Gastroesophageal sphincter (tissue), 4 donors: ENCODE measurements at regions not wholly inside any gene's neighbourhood (a gene's known extent, or its start where the extent isn't known, plus 50 kb on each side); places are given as distances from the start of the nearest gene placed in this dataset.

ENCODE experiments used
- ATAC-seq: fragments of 150-250 bp; one replicate; pipeline ENCODE4 v1.9.1; 2016; ENCODE audit warnings: mild to moderate bottlenecking, moderate library complexity
- H3K27ac ChIP-seq, 4 donors: fragments of 200-600 bp; sonication (generic) in 3 of 4; 1 replicate in 3 of 4; 2 replicates in 1 of 4; pipeline ENCODE4 v1.5.1; 2016 to 2019
- H3K27me3 ChIP-seq: fragments of 200-600 bp; sonication (generic); one replicate; pipeline ENCODE4 v1.5.1; 2019
- H3K36me3 ChIP-seq, 2 donors: fragments of 200-600 bp; sonication (generic); one replicate each; pipeline ENCODE4 v1.5.1; 2019; ENCODE audit warnings: control low read depth in 1 of 2
- H3K4me1 ChIP-seq, 3 donors: fragments of 200-600 bp; sonication (generic); 1 replicate in 2 of 3; 2 replicates in 1 of 3; pipeline ENCODE4 v1.5.1; 2016 to 2019; ENCODE audit warnings: control low read depth in 2 of 3
- H3K4me3 ChIP-seq, 2 donors: fragments of 200-600 bp; sonication (generic); one replicate each; pipeline ENCODE4 v1.5.1; 2019; ENCODE audit warnings: mild to moderate bottlenecking in 1 of 2, moderate library complexity in 1 of 2
- H3K9me3 ChIP-seq, 3 donors: fragments of 200-600 bp; sonication (generic); one replicate each; pipeline ENCODE4 v1.5.1; 2017 to 2019; ENCODE audit warnings: control low read depth in 2 of 3
- CTCF ChIP-seq, 4 experiments: fragments of 200-600 bp in 2 of 4; fragments of 450-650 bp in 2 of 4; sonication (generic) in 1 of 4; IDR thresholded peaks; one replicate each; pipeline ENCODE4 v1.5.1; 2017 to 2019; ENCODE audit warnings: antibody characterized with exemption in 4 of 4, mild to moderate bottlenecking in 2 of 4, moderate library complexity in 2 of 4
- EP300 ChIP-seq: sonication (generic); formaldehyde crosslinking; IDR thresholded peaks from one replicate; pipeline ENCODE4 v1.6.1; 2017; ENCODE audit warnings: antibody characterized with exemption, mild to moderate bottlenecking
- POLR2A ChIP-seq, 2 donors: fragments of 450-650 bp; IDR thresholded peaks; one replicate each; pipeline ENCODE4 v1.6.1; 2017; ENCODE audit warnings: antibody characterized with exemption in 2 of 2, mild to moderate bottlenecking in 2 of 2, moderate library complexity in 1 of 2
- POLR2AphosphoS5 ChIP-seq: sonication (generic); formaldehyde crosslinking; IDR thresholded peaks from one replicate; pipeline ENCODE4 v1.6.1; 2017; ENCODE audit warnings: antibody characterized with exemption
- WGBS, 2 donors: methylation state at CpG; one replicate each; pipeline ENCODE4 v1.1.5; 2018; ENCODE audit warnings: low coverage in 1 of 2; 5-methylcytosine and 5-hydroxymethylcytosine counted together

- Histone ChIP-seq H3K27ac (no peak overlapping the region), H3K4me1 (no peaks in the 10 kb centered on the region), H3K4me3 (no peak overlapping the region), H3K36me3 (no peaks in the 10 kb centered on the region), H3K27me3 (no peaks in the 10 kb centered on the region), H3K9me3 (no peaks in the 10 kb centered on the region)
- 66 to 93% methylated on average over 6 of the region's 6 CpGs for WGBS, 2 donors
- no peak for TF ChIP-seq POLR2A (IDR thresholded peaks at IDR 0.05)
- TF ChIP-seq POLR2AphosphoS5: no peak
- no peak for TF ChIP-seq EP300
- TF ChIP-seq CTCF (IDR thresholded peaks at IDR 0.05): no peak
- ATAC-seq: no peak
Measured at GRCh38 chr5:168072665-168073064, 218.8 kb upstream of the WWC1 start.

GRCh38 chr5:168073311-168073710, 218.1 kb upstream of the WWC1 start:
- Histone ChIP-seq H3K36me3 (no peaks in the 10 kb centered on the region), H3K27ac (no peak overlapping the region), H3K4me3 (no peak overlapping the region), H3K9me3 (peaks cover 0 to 5% (median 0%) of the 10 kb centered on the region in 3 donors), H3K27me3 (no peaks in the 10 kb centered on the region), H3K4me1 (no peaks in the 10 kb centered on the region)
- TF ChIP-seq CTCF (IDR thresholded peaks at IDR 0.05) (no peak), POLR2A (IDR thresholded peaks at IDR 0.05) (no peak), POLR2AphosphoS5 (no peak)
- ATAC-seq: no peak
- 96 to 100% methylated on average over 5 of the region's 5 CpGs for WGBS, 2 donors

- no peaks in the 10 kb centered on the region for H3K27me3 ChIP-seq
- no peaks in the 10 kb centered on the region for H3K36me3 ChIP-seq
- TF ChIP-seq CTCF (IDR thresholded peaks at IDR 0.05) (no peak), POLR2AphosphoS5 (no peak), EP300 (no peak), POLR2A (IDR thresholded peaks at IDR 0.05) (no peak)
- no peak overlapping the region for H3K4me3 ChIP-seq
- ATAC-seq: no peak
- 43 to 56% methylated on average over 9 of the region's 9 CpGs for WGBS, 2 donors
- no peak overlapping the region for H3K27ac ChIP-seq
- H3K4me1 ChIP-seq: no peaks in the 10 kb centered on the region
- peaks cover 0 to 6% (median 0%) of the 10 kb centered on the region in 3 donors for H3K9me3 ChIP-seq
Measured at GRCh38 chr5:168073991-168074800, 217.2 kb upstream of the WWC1 start.

DNA sequence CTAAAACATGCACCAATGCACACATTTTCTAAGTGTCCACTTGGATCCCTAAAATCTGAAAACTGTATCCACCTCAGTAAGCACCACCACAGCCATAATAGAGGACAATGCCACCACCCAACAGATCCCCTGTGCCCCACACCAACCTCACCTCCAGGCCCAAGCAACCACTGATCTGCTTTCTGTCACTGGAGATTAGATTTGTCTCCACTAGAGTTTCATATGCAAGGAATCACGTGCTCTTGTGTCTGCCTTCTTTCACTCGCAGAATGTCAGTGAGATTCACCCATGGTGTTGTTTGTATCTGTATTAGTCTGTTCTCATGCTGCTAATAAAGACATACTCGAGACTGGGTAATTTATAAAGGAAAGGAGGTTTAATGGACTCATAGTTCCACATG, 216.1 kb upstream of the WWC1 start:
- TF ChIP-seq CTCF (IDR thresholded peaks at IDR 0.05) (no peak), POLR2AphosphoS5 (no peak), POLR2A (IDR thresholded peaks at IDR 0.05) (no peak), EP300 (no peak)
- no peak for ATAC-seq
- no peak overlapping the region for H3K4me3 ChIP-seq
- H3K36me3 ChIP-seq: no peaks in the 10 kb centered on the region
- no peaks in the 10 kb centered on the region for H3K4me1 ChIP-seq
- WGBS, 2 donors: 71 to 74% methylated on average over 1 to 3 of the region's 3 CpGs
- no peak overlapping the region for H3K27ac ChIP-seq
- no peaks in the 10 kb centered on the region for H3K27me3 ChIP-seq
- peaks cover 0 to 6% (median 0%) of the 10 kb centered on the region in 3 donors for H3K9me3 ChIP-seq

DNA sequence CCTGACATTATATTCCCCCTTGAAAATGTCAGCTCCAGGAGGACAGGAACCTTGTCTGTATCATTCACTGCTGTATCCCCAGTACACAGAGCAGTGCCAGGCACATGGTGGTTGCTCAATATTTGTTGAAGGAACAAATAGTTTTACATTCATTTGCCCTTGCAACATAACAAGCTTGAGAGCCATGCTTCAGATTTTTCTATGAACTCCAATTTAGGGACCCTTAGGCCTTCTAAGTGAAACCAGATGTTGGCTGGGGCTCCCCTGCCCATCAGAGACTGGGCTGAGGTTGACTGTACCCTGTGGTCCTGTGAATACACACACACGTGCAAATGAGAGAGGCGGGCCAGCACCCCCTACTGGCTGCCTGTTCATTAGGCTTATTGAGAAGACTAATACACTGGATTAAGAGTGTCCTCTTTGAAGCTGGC, 214.9 kb upstream of the WWC1 start:
- Histone ChIP-seq H3K27ac (no peak overlapping the region), H3K27me3 (no peaks in the 10 kb centered on the region), H3K36me3 (no peaks in the 10 kb centered on the region), H3K4me3 (no peak overlapping the region), H3K4me1 (no peaks in the 10 kb centered on the region), H3K9me3 (peaks cover 0 to 6% (median 0%) of the 10 kb centered on the region in 3 donors)
- 0% methylated on average over 1 of the region's 2 CpGs; no CpG with 5 or more reads in 1 of the 2 donors for whole genome bisulfite sequencing, 2 donors
- TF ChIP-seq POLR2A (IDR thresholded peaks at IDR 0.05) (no peak), POLR2AphosphoS5 (peak; percentile 43), CTCF (IDR thresholded peaks at IDR 0.05) (peak in 1 of 4 experiments; percentile 26)
- no peak for ATAC-seq
